Left lung (tissue), 4 donors: ENCODE measurements at regions not wholly inside any gene's neighbourhood (a gene's known extent, or its start where the extent isn't known, plus 50 kb on each side); places are given as distances from the start of the nearest gene placed in this dataset.

ENCODE experiments used
- ATAC-seq: fragments of 200-7000 bp; cut with Tn5 transposase; one replicate; pipeline ENCODE4 v1.9.1; 2020; ENCODE audit warnings: moderate library complexity
- DNase-seq, 4 donors: peaks; one replicate each; pipeline ENCODE4 v3.0.0-alpha.2; 2013 to 2020
- H3K27ac ChIP-seq, 2 donors: fragments of 200-600 bp; sonication (generic) in 1 of 2; one replicate each; pipeline versions ENCODE4 v1.5.0 to v1.8.0; 2020 to 2021
- H3K27me3 ChIP-seq, 2 donors: fragments of 200-600 bp; sonication (generic) in 1 of 2; one replicate each; pipeline versions ENCODE4 v1.5.0 to v1.8.0; 2020 to 2021
- H3K36me3 ChIP-seq, 2 donors: fragments of 200-600 bp; sonication (generic) in 1 of 2; one replicate each; pipeline versions ENCODE4 v1.5.0 to v1.8.0; 2020 to 2021
- H3K4me1 ChIP-seq, 2 donors: fragments of 200-600 bp; one replicate each; pipeline ENCODE4 v1.8.0; 2021
- H3K4me3 ChIP-seq, 2 donors: fragments of 200-600 bp; sonication (generic) in 1 of 2; one replicate each; pipeline versions ENCODE4 v1.5.0 to v1.8.0; 2020 to 2021; ENCODE audit warnings: mild to moderate bottlenecking in 1 of 2
- H3K9me3 ChIP-seq, 2 donors: fragments of 200-600 bp; sonication (generic) in 1 of 2; one replicate each; pipeline versions ENCODE4 v1.5.0 to v1.8.0; 2020 to 2021
- CTCF ChIP-seq, 2 donors: fragments of 200-600 bp; sonication (generic) in 1 of 2; IDR thresholded peaks; one replicate each; pipeline versions ENCODE4 v1.5.0 to v1.8.0; 2021; ENCODE audit warnings: antibody characterized with exemption in 2 of 2
- intact Hi-C, 2 donors: fragments of 100-400 bp; cut with DNase I; formaldehyde crosslinking; loops; one replicate each; pipeline versions ENCODE4 v1.11.2 to v1.14.2; 2022
- donor health status: DM: no; HTN: yes; CAD: no.
- donor health status: DM: no; HTN: no; CAD: no.

DNA sequence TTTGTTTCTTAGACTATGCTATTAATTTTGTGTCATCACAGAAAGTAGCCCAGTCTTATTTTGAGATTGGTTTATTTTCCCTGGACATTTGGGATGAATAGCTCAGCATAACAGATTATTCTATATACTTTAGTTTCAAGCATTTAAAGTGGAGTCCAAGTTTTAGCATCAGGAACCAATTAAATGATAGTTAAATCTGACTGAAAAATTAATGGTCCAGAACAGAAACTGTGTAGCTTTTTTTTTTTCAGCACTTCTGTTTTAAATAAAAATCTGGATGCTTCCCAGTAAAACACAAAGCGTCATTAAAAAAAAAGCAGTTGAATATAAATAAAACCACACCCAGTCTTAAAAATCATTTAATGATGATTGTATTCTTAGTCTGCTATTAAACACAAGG, 59.4 kb upstream of the PITX2 start:
- Histone ChIP-seq H3K9me3 (no peaks in the 10 kb centered on the region), H3K4me1 (no peaks in the 10 kb centered on the region), H3K36me3 (no peaks in the 10 kb centered on the region), H3K4me3 (no peak overlapping the region), H3K27me3 (no peaks in the 10 kb centered on the region), H3K27ac (no peak overlapping the region)
- ATAC-seq: no peak
- DNase-seq: no peak
- intact Hi-C loops: no loop called here
- TF ChIP-seq CTCF (IDR thresholded peaks at IDR 0.05): no peak

- intact Hi-C loops: no loop called here
- ATAC-seq: no peak
Measured at GRCh38 chr4:110683601-110684000, 60.7 kb upstream of the PITX2 start.

DNA sequence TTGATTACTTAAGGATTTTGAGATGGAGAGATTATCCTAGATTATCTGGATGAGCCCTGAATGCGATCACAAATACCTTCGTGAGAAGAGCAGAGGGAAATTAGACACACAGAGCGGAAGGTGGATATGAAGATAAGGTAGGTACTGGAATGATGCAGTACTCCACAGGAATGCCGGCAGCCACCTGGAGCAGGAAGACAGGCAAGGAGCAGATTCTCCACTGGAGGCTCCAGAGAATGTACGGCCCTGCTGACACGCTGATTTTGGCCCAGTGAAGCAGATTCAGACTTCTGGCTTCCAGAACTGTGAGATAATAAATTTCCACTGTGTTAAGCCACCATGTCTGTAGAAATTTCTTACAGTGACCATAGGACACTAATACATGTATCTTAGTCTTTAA, 79.4 kb upstream of the PITX2 start:
- TF ChIP-seq CTCF (IDR thresholded peaks at IDR 0.05): no peak
- DNase-seq: no peak
- Histone ChIP-seq H3K4me1 (no peaks in the 10 kb centered on the region), H3K36me3 (no peaks in the 10 kb centered on the region), H3K27me3 (no peaks in the 10 kb centered on the region), H3K9me3 (peaks cover 0 to 7% of the 10 kb centered on the region in 2 donors), H3K27ac (no peak overlapping the region), H3K4me3 (no peak overlapping the region)
- intact Hi-C loops: no loop called here
- no peak for ATAC-seq

More at GRCh38 chr4:110683601-110684000, 60.7 kb upstream of the PITX2 start:
- no peaks in the 10 kb centered on the region for H3K27me3 ChIP-seq
- no peak for DNase-seq
- H3K36me3 ChIP-seq: no peaks in the 10 kb centered on the region
- no peak overlapping the region for H3K27ac ChIP-seq
- H3K9me3 ChIP-seq: no peaks in the 10 kb centered on the region
- TF ChIP-seq CTCF (IDR thresholded peaks at IDR 0.05): no peak
- H3K4me1 ChIP-seq: no peaks in the 10 kb centered on the region
- H3K4me3 ChIP-seq: no peak overlapping the region

DNA sequence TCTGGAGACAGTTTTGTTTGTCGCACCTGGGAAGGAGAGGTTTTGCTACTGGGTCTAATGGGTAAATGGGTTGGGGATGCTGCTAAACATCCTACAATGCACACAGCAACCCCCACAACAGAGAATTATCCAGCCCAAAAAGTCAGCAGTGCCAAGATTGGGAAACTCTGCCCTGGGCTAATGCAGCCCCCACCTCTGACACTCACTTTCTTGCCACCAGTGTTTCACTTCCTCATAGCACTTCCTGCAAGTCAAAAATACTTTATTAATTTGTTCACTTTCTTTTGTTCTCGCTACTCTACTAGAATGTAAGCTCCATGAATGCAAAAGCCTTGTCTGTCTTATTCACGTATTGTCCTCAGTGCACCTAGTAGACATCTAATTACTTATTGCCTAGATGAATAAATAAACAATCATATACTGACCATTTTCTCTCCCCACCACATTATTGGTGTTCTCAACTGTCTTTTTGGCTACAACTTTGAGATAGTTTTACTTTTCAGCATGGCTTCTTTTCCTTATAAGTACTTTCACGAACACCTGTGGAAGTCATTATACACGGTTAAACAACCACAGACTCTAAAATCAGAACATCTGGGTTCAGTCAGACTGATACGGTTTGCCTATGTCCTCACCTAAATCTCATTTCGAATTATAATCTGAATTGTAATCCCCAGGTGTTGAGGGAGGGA, 82.0 kb upstream of the PITX2 start:
- H3K4me3 ChIP-seq: no peak overlapping the region
- no peak for ATAC-seq
- intact Hi-C loops: no loop called here

DNA sequence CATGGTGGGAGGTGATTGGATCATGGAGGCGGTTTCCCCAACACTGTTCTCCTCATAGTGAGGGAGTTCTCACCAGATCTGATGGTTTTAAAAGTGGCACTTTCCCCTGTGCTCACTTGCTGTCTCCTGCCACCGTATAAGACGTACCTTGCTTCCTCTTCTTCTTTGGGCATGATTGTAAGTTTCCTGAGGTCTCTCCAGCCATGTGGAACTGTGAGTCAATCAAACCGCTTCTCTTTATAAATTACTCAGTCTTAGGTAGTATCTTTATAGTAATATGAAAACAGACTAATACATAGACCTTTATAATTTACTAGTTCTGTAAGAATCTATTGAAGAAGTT, 82.5 kb upstream of the PITX2 start:
- no peak for DNase-seq
- Histone ChIP-seq H3K36me3 (no peaks in the 10 kb centered on the region), H3K4me1 (no peaks in the 10 kb centered on the region), H3K27ac (no peak overlapping the region), H3K9me3 (no peaks in the 10 kb centered on the region), H3K4me3 (no peak overlapping the region), H3K27me3 (no peaks in the 10 kb centered on the region)
- no peak for TF ChIP-seq CTCF (IDR thresholded peaks at IDR 0.05)
- intact Hi-C loops: no loop called here
- ATAC-seq: no peak

More for the DNA sequence above, 82.0 kb upstream of the PITX2 start:
- Histone ChIP-seq H3K9me3 (no peaks in the 10 kb centered on the region), H3K36me3 (no peaks in the 10 kb centered on the region), H3K27ac (no peak overlapping the region), H3K4me1 (no peaks in the 10 kb centered on the region), H3K27me3 (no peaks in the 10 kb centered on the region)
- DNase-seq: no peak
- TF ChIP-seq CTCF (IDR thresholded peaks at IDR 0.05): no peak
